Astrocyte (in vitro differentiated cells and primary cell): ENCODE measurements at regions not wholly inside any gene's neighbourhood (a gene's known extent, or its start where the extent isn't known, plus 50 kb on each side); places are given as distances from the start of the nearest gene placed in this dataset.

ENCODE experiments used
- EZH2 ChIP-seq: IDR thresholded peaks from 2 replicates; pipeline ENCODE4 v1.6.1; 2012; ENCODE audit warnings: mild to moderate bottlenecking, low read length, inconsistent platforms; ENCODE audit not compliant: insufficient read depth
- TF ChIP-seq, protein P1 (sequence below): IDR thresholded peaks from 2 replicates; pipeline ENCODE4 v1.5.1; 2011; ENCODE audit warnings: low read depth, mild to moderate bottlenecking, inconsistent platforms, low read length, moderate library complexity; ENCODE audit not compliant: insufficient read depth

DNA sequence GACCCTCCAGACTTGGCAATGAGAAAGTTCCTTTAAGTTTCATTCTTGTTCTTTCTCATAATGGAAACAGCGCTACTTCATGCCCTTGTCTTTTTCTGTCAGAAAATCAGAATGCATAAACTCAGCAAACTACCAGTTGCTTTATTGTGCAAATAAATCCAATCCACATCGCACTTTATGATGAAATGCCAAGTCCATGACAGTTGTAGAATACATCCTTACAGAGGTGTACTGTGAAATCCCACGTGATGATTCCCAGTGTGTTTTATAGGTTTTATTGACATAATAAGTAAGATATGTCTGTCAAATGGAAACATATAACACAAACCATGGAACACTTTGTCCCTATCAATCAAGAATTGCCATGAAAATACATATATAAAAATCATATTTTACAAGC is 295.0 kb downstream of the PCDH7 start:
- TF ChIP-seq, protein P1, sequence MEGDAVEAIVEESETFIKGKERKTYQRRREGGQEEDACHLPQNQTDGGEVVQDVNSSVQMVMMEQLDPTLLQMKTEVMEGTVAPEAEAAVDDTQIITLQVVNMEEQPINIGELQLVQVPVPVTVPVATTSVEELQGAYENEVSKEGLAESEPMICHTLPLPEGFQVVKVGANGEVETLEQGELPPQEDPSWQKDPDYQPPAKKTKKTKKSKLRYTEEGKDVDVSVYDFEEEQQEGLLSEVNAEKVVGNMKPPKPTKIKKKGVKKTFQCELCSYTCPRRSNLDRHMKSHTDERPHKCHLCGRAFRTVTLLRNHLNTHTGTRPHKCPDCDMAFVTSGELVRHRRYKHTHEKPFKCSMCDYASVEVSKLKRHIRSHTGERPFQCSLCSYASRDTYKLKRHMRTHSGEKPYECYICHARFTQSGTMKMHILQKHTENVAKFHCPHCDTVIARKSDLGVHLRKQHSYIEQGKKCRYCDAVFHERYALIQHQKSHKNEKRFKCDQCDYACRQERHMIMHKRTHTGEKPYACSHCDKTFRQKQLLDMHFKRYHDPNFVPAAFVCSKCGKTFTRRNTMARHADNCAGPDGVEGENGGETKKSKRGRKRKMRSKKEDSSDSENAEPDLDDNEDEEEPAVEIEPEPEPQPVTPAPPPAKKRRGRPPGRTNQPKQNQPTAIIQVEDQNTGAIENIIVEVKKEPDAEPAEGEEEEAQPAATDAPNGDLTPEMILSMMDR, result no peak
- no peak for TF ChIP-seq EZH2
